Mucosa of gallbladder (tissue), 1 donor: ENCODE measurements at regions not wholly inside any gene's neighbourhood (a gene's known extent, or its start where the extent isn't known, plus 50 kb on each side); places are given as distances from the start of the nearest gene placed in this dataset.

ENCODE experiments used
- DNase-seq: peaks from one replicate; pipeline ENCODE4 v3.0.0-alpha.2; 2020; ENCODE audit warnings: low spot score
- donor health status: DM: no; HTN: no; CAD: no.

DNA sequence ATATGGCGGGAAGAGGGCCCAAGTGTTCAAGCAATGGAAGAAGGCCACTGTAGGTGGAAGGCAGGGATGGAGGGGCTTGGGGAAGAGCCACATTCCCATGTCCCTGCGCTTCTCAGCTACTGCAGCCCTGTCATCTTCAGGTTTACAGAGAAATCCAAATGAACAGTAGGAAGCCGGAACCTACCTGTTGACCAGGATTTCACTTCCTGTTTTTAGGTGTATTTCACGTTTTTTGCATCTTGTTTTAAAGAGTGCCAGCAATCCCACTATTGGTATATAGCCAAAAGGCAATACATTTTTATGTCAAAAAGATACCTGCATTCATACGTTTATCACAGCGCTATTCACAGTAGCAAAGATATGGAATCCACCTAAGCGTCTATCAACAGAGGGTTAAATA is 159.2 kb downstream of the SLC35B3 start:
- DNase-seq: no peak

DNA sequence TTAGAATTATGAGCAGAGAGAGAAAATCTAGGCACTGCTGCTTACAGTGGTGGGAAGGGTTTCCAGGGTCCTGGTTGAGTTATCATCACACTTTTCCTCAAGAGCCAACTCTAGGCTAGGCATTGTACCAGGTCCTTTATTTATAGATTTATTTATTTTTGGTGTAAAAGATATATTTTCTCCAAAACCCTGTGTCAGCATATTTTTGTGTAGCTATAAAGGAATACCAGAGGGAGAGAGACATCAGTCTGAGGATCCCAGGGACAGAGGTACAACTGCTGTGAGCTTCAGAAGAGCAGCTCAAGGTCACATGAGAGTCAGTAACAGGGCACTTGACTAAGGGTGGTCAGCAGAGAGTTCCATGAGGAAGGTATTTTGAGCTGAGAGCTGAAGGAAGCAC is 159.7 kb downstream of the SLC35B3 start:
- DNase-seq: no peak

DNA sequence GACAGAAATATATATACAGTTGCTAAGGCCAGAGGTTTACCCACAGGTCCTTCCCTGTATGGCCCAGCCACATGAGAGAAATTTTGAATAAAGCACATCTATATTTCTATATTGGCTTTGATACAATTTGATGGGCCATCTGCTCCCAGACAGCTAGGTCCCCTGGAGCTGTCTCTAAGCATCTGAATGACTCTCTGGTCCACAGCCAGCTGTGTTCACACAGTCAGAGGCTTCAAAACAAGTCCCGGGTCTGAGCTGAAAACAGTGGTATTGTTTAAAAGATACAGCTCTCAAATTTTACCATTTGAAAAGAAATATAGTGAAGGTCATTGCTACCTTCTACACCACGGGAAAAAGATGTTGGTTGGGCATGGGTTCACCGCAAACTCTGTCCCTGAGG is 161.1 kb downstream of the SLC35B3 start:
- DNase-seq: no peak

DNA sequence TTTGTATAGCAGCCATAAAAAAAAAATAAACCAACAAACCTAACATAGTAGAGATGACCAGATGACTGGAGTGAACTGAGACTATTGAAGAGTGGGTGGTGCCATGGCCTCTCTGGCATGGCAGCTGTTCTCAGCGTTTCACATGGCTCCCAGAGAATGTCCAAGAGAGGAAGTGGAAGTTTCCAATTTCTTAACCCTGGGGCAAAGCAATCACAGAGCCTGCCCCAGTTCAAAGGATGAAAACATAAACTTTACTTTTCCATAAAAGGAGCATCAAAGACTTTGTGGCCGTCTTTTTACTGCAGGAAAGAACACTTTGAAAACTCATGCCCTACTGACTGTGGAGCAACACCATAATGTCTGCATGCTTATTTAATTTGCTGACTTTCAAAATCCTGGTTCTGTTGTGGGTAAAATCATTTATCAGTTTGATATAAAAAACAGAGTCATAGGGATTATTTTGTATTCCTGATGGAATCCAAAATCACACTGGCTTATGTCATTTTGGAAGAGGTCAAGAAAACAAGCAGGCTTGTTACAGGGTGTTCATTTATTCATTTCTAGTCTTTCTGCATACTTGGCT is 165.4 kb downstream of the SLC35B3 start:
- DNase-seq: no peak

DNA sequence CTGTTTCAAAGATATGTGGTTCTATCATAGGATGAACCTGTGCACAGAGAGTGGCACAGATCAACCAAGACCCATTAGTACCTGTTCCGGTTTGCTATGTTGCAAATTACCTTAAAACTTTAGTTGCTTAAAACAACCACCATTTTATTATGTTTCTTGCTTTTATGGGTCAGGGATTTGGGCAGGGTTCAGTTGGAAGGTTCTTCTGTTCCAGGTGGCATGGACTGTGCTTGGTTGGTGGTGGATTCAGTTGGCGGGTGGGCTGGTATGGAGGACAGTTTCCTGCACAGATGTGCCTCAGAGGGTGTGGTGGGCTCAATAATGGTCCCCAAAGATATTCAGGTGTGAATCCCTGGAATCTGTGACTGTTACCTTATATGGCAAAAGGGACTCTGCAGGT is 166.3 kb downstream of the SLC35B3 start:
- no peak for DNase-seq

GRCh38 chr6:8268606-8269005 is 166.3 kb upstream of the EEF1E1 start:
- DNase-seq: no peak

DNA sequence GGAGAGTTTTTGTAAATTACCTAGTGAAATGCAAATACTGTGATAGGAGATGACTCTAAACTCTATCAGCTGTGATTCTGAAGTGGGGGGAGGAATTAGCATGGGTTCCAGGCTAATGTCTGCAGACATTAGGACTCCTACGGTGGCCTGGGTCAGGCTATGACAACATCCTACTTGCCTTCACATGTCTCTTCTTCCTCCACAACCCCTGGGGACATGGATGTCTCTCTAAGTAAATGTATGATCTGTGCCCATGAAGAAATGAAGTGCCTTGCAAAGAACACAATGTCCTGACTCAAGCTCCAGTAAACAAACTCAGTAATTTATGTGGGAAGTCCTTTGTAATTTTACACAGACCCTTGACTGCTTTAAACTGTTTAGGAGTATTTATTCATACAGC is 165.8 kb upstream of the EEF1E1 start:
- no peak for DNase-seq

DNA sequence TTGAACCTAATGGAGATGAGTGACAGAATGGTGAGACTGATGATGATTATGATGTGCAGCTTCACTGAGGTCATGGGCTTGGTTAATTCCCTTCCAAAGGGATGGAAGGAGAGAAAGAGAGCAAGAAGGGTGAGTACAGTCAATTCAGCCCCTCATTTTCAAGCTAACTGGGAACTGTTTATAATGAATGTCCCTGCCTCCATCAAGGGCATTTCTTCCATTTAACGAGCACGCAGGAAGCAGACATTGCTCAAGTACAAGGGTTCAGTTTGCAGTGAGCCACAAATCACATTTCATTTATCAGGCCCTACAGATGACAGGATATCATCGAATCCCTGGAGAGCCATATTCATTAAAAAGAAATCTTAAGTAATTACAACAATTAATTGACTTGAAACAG is 158.3 kb upstream of the EEF1E1 start:
- no peak for DNase-seq

- DNase-seq: no peak
Observed at GRCh38 chr6:8246403-8246802, 144.1 kb upstream of the EEF1E1 start.

GRCh38 chr6:8245726-8246125 is 143.4 kb upstream of the EEF1E1 start:
- no peak for DNase-seq

DNA sequence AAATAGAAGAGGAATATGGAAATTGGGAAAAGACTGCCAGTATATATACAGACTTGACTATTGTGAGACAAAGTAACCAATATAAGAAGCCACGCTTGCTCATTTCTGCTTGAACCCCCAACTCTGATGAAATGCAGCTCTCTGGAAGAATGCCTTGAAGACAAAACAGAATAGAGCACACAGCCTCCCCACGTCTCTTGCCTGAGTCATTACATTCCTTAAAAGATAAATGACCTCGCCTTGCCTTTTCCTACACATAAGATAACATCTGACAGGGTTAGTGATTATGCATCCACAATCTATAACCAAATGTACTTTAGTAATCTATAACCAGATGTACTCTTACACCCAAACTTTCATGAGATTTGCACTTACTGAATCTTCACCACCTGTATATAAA is 141.1 kb upstream of the EEF1E1 start:
- DNase-seq: no peak

DNA sequence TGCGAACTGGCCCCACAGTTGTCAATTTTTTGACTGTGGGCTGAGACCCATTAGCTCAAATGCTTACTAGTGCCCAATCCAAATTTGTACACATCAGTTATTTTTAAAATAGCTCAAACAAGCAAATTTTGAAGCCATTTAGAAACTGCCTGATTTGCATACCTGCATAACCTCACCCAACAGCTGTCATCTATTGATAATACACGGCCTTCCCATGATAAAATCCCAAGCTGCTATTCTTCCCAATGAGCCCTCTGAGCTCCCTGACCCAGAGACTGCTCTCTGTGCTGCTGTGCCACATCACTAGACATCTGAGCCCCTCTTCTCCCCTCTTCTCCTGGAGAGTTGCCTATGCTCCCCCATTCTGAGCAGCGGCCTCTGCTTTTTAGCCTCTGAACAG is 140.5 kb upstream of the EEF1E1 start:
- DNase-seq: no peak

GRCh38 chr6:8240301-8240700 is 138.0 kb upstream of the EEF1E1 start:
- no peak for DNase-seq

DNA sequence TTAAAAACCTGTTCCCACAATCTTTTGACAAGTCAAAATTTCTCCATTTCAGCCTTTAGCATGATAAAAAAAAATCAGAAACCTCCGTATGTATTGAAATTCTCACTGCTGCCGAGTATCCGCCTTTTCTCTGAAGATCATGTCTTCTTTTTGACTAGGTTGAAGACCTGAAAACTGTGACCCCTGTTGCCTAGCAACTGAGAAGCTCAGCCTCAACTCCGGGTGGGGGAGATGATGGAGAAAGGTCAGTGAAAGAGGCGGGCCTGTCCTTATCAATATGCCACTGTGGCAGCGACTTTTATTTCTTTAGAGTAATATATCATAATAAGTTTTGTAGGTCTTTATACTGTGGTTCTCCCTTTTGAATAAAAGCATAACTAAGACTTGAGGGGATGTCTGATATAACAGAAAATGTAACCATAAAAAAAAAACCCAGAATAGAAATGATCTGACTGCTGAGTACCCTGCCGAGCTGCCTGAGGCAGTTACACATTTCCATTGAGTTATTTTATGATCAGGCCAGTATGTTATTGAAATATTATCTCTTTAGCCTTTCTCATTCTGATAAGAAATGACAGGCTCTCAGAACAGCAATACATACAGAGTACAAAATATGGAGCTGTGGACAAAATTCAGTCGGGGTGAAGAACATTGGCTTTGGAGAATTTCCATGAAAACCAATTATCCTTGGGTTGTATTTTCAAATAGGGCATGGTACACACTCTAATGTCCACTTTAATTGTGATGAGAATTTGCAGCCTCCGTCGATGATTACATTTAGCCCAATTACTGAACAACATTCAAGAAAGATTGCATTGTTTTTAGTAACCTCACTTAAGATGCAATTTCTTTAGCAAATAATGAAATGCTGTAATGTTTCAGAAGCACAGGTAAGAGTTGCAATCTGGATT is 136.7 kb upstream of the EEF1E1 start:
- no peak for DNase-seq

- DNase-seq: no peak
Observed at GRCh38 chr6:8237668-8238067, 135.3 kb upstream of the EEF1E1 start.

DNA sequence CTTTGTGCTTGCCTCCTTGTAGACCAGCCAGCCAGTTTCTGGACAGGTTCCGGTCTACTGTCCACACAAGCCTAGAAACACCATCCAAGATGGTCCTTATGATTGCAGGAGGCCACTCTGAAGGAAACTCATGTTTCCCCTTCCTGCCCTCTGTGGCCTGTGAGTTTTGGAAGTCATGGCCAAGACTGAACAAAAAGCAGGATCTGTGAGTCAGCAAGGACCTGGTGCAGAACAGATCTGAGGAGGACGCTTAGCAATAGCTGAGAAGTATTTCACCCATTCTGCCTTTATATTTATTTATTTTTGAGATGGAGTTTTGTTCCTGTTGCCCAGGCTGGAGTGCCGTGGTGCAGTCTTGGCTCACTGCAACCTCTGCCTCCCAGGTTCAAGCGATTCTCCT is 134.6 kb upstream of the EEF1E1 start:
- no peak for DNase-seq

- DNase-seq: no peak
Observed at GRCh38 chr6:8234321-8234720, 132.0 kb upstream of the EEF1E1 start.

DNA sequence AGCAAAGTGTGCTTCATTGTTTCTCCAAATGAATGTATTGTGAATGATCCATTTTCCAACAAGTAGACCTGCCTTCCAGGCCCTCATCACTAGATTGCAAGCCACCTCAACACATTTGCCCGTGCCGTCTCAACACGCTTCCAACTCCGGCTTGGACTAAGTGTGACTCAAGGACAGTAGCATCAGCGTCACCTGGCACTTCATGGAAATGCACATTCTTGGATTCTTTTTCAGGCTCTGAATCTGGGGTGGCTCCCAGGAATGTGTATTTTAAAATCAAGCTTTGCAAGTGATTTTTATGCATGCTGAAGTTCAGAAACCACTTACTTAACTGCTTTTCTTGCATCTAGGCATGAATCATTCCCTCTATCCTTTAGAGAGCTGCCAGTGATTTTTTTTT is 129.6 kb upstream of the EEF1E1 start:
- DNase-seq: no peak

DNA sequence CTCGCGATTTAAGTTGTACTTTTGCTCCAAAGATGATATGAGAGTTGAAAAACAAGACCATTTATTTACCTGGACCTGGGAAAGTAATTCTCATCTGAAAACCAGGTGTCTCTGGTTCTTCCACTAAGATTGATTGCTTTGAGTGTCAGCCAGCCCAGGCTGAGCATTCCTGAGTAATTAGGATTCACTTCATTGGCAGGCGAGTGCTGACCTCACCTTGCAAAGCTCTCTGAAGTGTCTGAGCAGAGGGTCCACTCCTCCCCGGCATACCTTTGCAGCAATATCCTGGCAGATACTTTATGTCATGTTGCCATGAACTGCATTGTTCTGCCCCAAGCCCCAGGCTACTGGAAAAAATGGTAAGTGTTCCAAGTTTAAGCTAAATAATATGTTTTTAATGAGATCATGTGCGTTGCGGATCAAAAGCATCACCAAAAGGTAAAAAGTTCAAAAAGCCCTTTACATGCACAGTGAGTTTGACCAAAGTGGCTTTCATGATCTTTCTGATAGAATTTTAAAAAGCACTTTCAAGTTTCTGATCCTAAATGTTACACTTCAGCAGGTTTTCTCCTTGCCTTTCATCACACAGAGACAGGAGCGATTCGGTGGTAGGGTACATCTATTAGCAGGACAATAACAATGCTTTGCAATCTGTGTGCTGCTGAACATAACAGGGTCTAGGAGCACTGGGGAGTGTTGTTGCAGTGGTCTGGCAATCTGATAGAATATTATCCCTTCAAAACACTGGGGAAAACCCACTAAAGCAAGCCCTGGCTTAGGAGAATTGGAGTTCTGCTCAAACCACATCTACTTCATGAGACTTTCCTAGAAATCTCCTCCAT is 127.8 kb upstream of the EEF1E1 start:
- DNase-seq: no peak

DNA sequence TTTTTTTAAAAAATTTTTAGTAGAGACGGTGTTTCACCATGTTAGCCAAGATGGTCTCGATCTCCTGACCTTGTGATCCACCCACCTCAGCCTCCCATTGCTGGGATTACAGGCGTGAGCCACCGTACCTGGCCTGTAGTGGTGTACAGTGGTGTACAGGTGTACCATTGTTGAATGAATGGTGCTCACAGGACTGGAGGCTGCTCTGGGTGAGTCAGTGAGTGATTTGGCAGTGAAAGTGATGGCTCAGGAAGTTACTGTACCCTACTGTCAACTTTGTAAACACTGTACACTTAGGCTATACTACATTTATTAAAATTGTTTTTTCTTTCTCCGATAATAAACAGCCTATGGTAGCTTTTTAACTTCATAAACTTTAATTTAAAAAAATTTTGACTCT is 122.8 kb upstream of the EEF1E1 start:
- no peak for DNase-seq

GRCh38 chr6:8223678-8224077 is 121.3 kb upstream of the EEF1E1 start:
- no peak for DNase-seq

- DNase-seq: peak; percentile 58
Observed at GRCh38 chr6:8219352-8219943, 117.1 kb upstream of the EEF1E1 start.
